ENCODE measurements at regions not wholly inside any gene's neighbourhood (a gene's known extent, or its start where the extent isn't known, plus 50 kb on each side); places are given as distances from the start of the nearest gene placed in this dataset.

DNA sequence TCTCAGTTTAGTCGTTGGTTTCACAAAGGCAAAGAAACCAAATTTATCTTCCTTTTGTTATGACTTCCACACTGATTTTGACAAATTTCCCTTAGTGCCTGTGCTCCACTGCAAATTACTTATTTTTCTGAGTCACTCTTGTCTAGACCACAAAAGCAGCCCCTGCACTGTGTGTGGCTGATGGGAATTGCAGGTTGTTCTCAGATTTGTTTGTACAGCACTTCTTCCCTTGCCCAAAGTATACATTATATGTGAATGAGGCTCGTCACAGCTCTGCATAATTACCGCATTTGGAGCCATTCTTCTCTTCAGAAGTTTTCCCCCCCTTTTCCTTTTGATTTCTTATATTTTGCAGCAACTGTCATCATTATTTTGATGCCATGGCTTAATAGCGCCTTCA lies 354.2 kb upstream of the IL12A start:
- Histone ChIP-seq H3K4me3 (no peak overlapping the region), H3K4me1 (no peaks in the 10 kb centered on the region), H3K9me3 (no peaks in the 10 kb centered on the region), H3K27ac (no peak overlapping the region), H3K27me3 (no peaks in the 10 kb centered on the region), H3K36me3 (no peaks in the 10 kb centered on the region)
- 57 to 61% methylated on average over 4 of the region's 4 CpGs for WGBS, 2 donors (ENCODE audit: low coverage in 1 of 2)
- TF ChIP-seq EP300 (IDR thresholded peaks at IDR 0.05; ENCODE audit: low read depth) (no peak), POLR2AphosphoS5 (IDR thresholded peaks at IDR 0.05) (no peak), POLR2A (IDR thresholded peaks at IDR 0.05) (no peak)
- TF ChIP-seq, protein P1, sequence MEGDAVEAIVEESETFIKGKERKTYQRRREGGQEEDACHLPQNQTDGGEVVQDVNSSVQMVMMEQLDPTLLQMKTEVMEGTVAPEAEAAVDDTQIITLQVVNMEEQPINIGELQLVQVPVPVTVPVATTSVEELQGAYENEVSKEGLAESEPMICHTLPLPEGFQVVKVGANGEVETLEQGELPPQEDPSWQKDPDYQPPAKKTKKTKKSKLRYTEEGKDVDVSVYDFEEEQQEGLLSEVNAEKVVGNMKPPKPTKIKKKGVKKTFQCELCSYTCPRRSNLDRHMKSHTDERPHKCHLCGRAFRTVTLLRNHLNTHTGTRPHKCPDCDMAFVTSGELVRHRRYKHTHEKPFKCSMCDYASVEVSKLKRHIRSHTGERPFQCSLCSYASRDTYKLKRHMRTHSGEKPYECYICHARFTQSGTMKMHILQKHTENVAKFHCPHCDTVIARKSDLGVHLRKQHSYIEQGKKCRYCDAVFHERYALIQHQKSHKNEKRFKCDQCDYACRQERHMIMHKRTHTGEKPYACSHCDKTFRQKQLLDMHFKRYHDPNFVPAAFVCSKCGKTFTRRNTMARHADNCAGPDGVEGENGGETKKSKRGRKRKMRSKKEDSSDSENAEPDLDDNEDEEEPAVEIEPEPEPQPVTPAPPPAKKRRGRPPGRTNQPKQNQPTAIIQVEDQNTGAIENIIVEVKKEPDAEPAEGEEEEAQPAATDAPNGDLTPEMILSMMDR (IDR thresholded peaks at IDR 0.05), result no peak
- no peak for DNase-seq
- intact Hi-C loops (cut with DNase I; ENCODE audit: low total_unique reads), result no loop called here
- in situ Hi-C loops (cut with MboI; ENCODE audit: low pct_ligation_motif_present in 1 of 4, low pct_unique_long_range_greater_than_20kb in 1 of 4, low sequenced_read_pairs in 3 of 4), result no loop called here

DNA sequence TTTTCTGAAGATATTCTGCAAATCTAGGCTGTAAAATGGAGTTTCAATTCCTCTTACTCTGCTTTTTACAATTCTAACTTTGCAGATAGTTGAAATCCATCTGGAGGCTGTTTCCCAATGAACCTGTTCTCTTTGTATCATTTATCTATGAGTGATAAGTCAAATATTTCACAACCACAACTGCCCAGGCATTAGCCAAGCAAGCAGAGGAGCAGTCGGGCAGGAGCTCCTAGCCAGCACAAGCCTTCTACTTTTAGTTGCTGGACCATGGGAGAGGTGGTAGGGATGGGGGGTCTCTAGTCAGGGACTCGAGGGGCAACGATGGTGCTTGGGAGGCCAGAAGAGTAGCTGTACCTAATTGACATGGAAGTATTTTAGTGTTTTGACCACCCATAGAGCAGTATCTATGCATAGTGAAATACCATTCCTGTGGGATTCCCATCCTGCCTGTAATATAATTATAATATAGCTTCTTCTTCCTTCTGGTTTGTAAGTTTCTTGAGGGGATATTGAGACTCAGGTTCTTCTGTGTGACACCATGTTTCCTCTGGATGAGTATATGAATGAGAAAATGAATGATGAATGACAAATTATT lies 353.5 kb upstream of the IL12A start:
- Histone ChIP-seq H3K4me1 (no peaks in the 10 kb centered on the region), H3K4me3 (no peak overlapping the region), H3K27me3 (no peaks in the 10 kb centered on the region), H3K36me3 (no peaks in the 10 kb centered on the region), H3K9me3 (no peaks in the 10 kb centered on the region), H3K27ac (no peak overlapping the region)
- TF ChIP-seq, protein P1 (IDR thresholded peaks at IDR 0.05), result no peak
- TF ChIP-seq EP300 (IDR thresholded peaks at IDR 0.05; ENCODE audit: low read depth) (no peak), POLR2A (IDR thresholded peaks at IDR 0.05) (no peak), POLR2AphosphoS5 (IDR thresholded peaks at IDR 0.05) (no peak)
- intact Hi-C loops (cut with DNase I; ENCODE audit: low total_unique reads), result no loop called here
- DNase-seq, result no peak
- in situ Hi-C loops (cut with MboI; ENCODE audit: low pct_ligation_motif_present in 1 of 4, low pct_unique_long_range_greater_than_20kb in 1 of 4, low sequenced_read_pairs in 3 of 4), result no loop called here
- WGBS, 2 donors (ENCODE audit: low coverage in 1 of 2), result 78 to 96% methylated on average over 3 of the region's 3 CpGs

DNA sequence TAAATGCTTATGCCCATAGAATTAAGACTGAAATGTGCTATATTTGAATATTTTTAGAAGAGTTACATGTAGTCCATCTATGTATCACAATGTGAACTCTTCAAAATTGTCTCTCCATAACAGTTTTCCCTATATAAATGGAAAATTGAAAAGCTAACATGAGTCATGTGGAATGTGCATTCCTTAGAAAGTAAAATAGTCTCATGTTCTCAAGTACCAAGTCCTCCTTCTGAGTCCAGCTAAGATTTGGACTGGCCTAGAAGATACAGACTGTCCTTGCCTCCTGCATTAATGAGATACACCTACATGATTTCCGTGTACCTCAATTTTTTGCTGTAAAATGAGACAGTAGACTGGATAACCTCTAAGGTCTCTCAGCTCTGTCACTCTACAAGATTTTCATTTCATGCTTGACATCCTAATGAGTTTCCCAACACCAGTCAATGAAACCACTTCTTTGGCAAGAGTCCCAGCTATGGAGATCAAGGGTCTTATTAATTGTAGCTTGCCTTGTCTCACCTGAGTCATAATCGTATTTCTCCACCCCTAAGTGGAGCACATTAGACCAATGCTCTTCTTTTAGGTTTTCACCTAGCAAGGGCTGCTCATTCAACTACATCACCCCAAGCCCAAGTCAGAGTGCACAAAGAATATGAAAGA lies 350.6 kb upstream of the IL12A start:
- in situ Hi-C loops (cut with MboI; ENCODE audit: low pct_ligation_motif_present in 1 of 4, low pct_unique_long_range_greater_than_20kb in 1 of 4, low sequenced_read_pairs in 3 of 4) (no loop called here), intact Hi-C loops (cut with DNase I; ENCODE audit: low total_unique reads) (no loop called here)
- DNase-seq, result no peak
- Histone ChIP-seq H3K27me3 (no peaks in the 10 kb centered on the region), H3K27ac (no peak overlapping the region), H3K36me3 (no peaks in the 10 kb centered on the region), H3K9me3 (no peaks in the 10 kb centered on the region), H3K4me1 (no peaks in the 10 kb centered on the region), H3K4me3 (no peak overlapping the region)
- no peak for TF ChIP-seq EP300 (IDR thresholded peaks at IDR 0.05; ENCODE audit: low read depth)
- TF ChIP-seq POLR2AphosphoS5 (IDR thresholded peaks at IDR 0.05), result no peak
- TF ChIP-seq, protein P1 (IDR thresholded peaks at IDR 0.05), result no peak
- TF ChIP-seq POLR2A (IDR thresholded peaks at IDR 0.05), result no peak
- 87 to 100% methylated on average over 1 to 2 of the region's 2 CpGs for WGBS, 2 donors (ENCODE audit: low coverage in 1 of 2)

DNA sequence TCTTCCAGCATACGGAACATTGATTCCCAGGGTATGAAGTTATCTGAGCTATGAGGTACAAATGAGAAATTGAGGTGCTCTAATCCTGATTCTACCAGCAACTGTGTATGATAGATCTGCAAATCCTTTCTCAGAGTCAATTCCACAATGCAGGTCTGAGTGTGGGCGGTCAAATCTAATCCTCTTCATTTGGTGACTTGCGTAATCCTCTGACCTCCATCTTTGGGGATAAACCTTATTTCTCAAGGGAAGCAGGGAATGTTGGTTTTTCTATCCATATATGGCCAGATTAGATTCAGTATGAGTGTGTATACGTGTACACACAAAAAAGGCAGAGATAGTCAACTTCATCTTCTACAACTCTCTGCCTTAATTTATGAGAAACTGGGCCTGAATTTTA lies 348.4 kb upstream of the IL12A start:
- H3K36me3 ChIP-seq, result no peaks in the 10 kb centered on the region
- TF ChIP-seq POLR2A (IDR thresholded peaks at IDR 0.05) (no peak), POLR2AphosphoS5 (IDR thresholded peaks at IDR 0.05) (no peak), EP300 (IDR thresholded peaks at IDR 0.05; ENCODE audit: low read depth) (no peak)
- TF ChIP-seq, protein P1 (IDR thresholded peaks at IDR 0.05), result no peak
- no peaks in the 10 kb centered on the region for H3K9me3 ChIP-seq
- in situ Hi-C loops (cut with MboI; ENCODE audit: low pct_ligation_motif_present in 1 of 4, low pct_unique_long_range_greater_than_20kb in 1 of 4, low sequenced_read_pairs in 3 of 4), result no loop called here
- DNase-seq, result no peak
- no peaks in the 10 kb centered on the region for H3K4me1 ChIP-seq
- WGBS, 2 donors (ENCODE audit: low coverage in 1 of 2), result 87 to 93% methylated on average over 4 of the region's 4 CpGs
- H3K27ac ChIP-seq, result no peak overlapping the region
- H3K27me3 ChIP-seq, result no peaks in the 10 kb centered on the region
- intact Hi-C loops (cut with DNase I; ENCODE audit: low total_unique reads), result no loop called here
- no peak overlapping the region for H3K4me3 ChIP-seq
